Hypothalamus (tissue), 51 donors: ENCODE measurements at regions not wholly inside any gene's neighbourhood (a gene's known extent, or its start where the extent isn't known, plus 50 kb on each side); places are given as distances from the start of the nearest gene placed in this dataset.
A peak's percentile ranks its signal among the peaks of the same experiment; 100 is the strongest.
"Not testable (repeated sequence)": the region's sequence is repeated elsewhere in the genome, so short reads cannot be mapped to it uniquely, and the experiment has no call there.

Experiments
- DNase-seq, 51 donors: peaks; one replicate each; lab custom pipeline; 2025; lab: John Stamatoyannopoulos, UW

- DNase-seq, result no peak
Observed at GRCh38 chr12:94916663-94917062, 86.8 kb downstream of the NDUFA12 start.

GRCh38 chr12:94909663-94910062 lies 93.8 kb downstream of the NDUFA12 start:
- peak in 1 of 51 donors; percentile 2 for DNase-seq

- not testable (repeated sequence) for DNase-seq
Observed at GRCh38 chr12:94905749-94906148, 97.7 kb downstream of the NDUFA12 start.

GRCh38 chr12:94900496-94900895 lies 103.0 kb downstream of the NDUFA12 start:
- no peak for DNase-seq

- DNase-seq, result no peak
Observed at GRCh38 chr12:94898388-94898787, 105.1 kb downstream of the NDUFA12 start.

- no peak for DNase-seq
Observed at GRCh38 chr12:94892544-94893267, 110.8 kb downstream of the NDUFA12 start.

- no peak for DNase-seq
Observed at GRCh38 chr12:94889445-94890210, 113.9 kb downstream of the NDUFA12 start.

GRCh38 chr12:94879542-94879941 lies 124.0 kb downstream of the NDUFA12 start:
- no peak for DNase-seq

- DNase-seq, result no peak
Observed at GRCh38 chr12:94875525-94875924, 128.0 kb downstream of the NDUFA12 start.

- DNase-seq, result no peak
Observed at GRCh38 chr12:94874518-94875302, 128.8 kb downstream of the NDUFA12 start.

GRCh38 chr12:94873734-94874517 lies 129.6 kb downstream of the NDUFA12 start:
- DNase-seq, result peak in 2 of 51 donors; percentile 9 to 31

- peak in 6 of 51 donors; percentile 5 to 24 (median 12) for DNase-seq
Observed at GRCh38 chr12:94872971-94873733, 130.3 kb downstream of the NDUFA12 start.

- DNase-seq, result no peak
Observed at GRCh38 chr12:94872671-94872970, 130.9 kb downstream of the NDUFA12 start.

- DNase-seq, result no peak
Observed at GRCh38 chr12:94872007-94872653, 131.4 kb downstream of the NDUFA12 start.

GRCh38 chr12:94870511-94870910 lies 133.0 kb downstream of the NDUFA12 start:
- DNase-seq, result no peak

- no peak for DNase-seq
Observed at GRCh38 chr12:94868161-94868560, 135.3 kb downstream of the NDUFA12 start.

GRCh38 chr12:94867066-94867855 lies 136.2 kb downstream of the NDUFA12 start:
- DNase-seq, result no peak

- DNase-seq, result no peak
Observed at GRCh38 chr12:94864987-94865386, 138.5 kb downstream of the NDUFA12 start.
